ENCODE measurements at regions not wholly inside any gene's neighbourhood (a gene's known extent, or its start where the extent isn't known, plus 50 kb on each side); places are given as distances from the start of the nearest gene placed in this dataset.
"Not testable (repeated sequence)": the region's sequence is repeated elsewhere in the genome, so short reads cannot be mapped to it uniquely, and the experiment has no call there.

GRCh38 chr4:33453436-33453835, 2733.3 kb downstream of the PCDH7 start:
- DNase-seq = no peak

DNA sequence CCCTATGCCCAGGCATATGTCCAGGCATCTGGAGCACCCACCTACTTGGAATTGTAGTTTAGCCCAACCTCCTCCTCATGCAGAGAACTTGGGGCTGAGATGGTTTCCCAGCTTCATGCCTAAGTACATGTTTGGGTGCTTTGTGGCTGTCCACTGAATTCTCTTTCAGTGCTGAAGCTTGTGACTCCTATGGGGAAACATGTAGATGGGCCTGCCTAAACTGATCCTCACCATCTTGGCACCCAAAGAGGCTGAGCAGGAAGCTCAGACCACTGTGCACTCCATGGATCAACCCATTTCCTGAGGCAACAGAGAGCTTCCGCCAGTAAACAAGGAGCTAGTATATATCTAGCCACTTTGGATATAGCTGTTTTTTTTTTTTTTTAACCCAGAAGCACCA, 2733.7 kb downstream of the PCDH7 start:
- DNase-seq = no peak

- no peak for DNase-seq
Observed at GRCh38 chr4:33465565-33465964, 2745.4 kb downstream of the PCDH7 start.

DNA sequence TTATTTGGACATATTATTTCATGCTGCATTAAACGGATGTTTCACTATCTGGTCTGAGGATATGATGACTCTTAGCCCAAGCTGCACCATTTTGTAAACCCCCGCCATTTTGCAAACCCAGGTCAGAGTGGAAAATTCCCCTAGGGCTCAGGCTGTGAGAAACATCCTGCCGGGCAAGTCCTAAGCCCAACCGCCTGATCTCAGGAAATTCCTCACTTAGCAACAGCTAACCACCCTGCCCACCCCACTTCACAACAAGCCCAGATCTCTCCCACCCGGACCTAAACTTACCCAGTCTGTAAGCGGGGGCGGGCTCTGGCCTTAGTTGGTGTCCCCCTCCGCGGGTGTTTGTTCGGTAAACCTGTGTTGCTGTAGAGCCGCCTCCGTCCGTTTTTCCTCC, 2747.1 kb downstream of the PCDH7 start:
- no peak for DNase-seq

DNA sequence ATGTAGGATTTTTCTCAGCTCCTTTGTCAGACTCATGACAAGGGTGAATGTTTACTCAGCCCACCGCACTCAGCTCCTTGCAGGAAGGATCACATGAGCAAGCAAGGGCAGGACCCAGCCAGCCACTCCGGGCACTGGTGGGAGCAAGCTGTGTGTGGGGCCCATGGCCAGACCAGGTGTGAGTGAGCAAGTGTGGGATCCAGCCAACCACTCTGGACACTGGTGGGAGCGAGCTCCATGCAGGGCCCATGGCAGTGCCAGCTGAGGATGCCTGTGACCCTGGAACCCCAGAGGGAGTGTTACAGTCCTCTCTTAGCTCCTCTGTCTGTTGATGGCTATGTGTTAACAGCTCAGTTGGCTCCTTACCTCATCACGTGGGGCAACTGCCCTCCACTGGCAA, 2750.6 kb downstream of the PCDH7 start:
- no peak for DNase-seq

DNA sequence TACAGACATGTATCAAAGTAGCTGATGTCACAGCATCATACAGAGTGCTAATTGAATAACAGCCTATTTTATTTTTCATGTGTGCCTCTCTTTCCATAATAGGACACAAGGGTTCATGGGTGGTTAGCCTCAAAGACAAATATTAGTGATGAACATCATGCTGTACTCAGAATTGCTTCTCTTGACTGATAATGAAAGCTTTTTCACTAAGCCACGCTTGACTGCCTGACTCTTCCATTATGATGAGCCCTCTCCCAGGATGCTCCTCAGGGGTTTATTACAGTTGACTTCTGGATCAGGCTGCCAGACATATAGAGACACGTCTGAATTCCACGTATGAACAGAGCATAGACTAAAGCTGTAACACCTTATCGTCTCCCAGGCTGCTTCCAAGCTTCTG, 2757.5 kb downstream of the PCDH7 start:
- no peak for DNase-seq

- no peak for DNase-seq
Observed at GRCh38 chr4:33482773-33483172, 2761.5 kb downstream of the ARAP2 start.

- no peak for DNase-seq
Observed at GRCh38 chr4:33485111-33485510, 2759.2 kb downstream of the ARAP2 start.

DNA sequence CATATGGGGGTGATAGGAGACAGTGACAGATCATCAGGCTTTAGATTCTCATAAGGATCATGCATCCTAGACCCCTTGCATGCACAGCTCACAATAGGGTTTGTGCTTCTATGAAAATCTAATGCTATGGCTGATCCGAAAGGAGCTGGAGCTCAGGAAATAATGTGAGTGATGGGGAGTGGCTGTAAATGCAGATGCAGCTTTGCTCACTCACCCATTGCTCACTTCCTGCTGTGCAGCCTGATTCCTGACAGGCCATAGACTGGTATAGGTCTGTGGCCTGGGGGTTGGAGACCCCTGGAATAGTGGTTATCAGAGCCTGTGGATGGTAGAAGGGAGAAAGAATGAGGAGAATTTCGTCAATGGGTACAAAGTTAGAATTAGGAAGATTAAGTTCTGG, 2751.1 kb downstream of the ARAP2 start:
- DNase-seq = no peak

- DNase-seq = no peak
Observed at GRCh38 chr4:33494150-33494549, 2750.2 kb downstream of the ARAP2 start.

DNA sequence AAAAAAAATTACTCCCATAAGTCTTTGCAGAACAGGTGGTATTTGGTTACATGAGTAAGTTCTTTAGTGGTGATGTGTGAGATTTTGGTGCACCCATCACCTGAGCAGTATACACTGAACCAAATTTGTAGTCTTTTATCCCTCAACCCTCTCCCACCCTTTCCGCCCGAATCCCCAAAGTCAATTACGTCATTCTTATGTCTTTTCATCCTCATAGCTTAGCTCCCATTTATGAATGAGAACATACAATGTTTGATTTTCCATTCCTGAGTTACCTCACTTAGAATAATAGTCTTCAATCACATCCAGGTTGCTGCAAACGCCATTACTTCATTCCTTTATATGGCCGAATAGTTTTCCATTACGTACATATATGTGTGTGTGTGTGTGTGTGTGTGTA, 2742.7 kb downstream of the ARAP2 start:
- not testable (repeated sequence) for DNase-seq

GRCh38 chr4:33512397-33512796, 2731.9 kb downstream of the ARAP2 start:
- no peak for DNase-seq

GRCh38 chr4:33518856-33519255, 2725.5 kb downstream of the ARAP2 start:
- no peak for DNase-seq

DNA sequence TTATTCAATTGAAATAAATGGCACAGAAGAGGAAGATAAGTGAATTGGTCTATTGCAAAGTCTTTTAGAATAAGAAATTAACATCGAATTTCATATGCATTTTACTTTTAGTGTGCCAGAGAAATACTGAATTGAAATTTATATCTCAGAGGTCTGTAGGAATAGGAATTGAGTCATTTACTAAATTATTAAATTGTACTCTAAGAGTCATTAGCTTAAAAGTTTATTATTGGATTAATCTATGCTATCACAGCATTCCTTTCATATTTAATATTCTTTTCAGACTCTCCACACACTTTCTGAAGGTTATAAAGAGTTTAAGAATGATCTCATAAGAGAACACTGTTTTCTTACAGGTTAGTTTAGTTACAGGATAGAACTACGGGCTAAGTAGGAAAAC, 2711.5 kb downstream of the ARAP2 start:
- DNase-seq = no peak

- no peak for DNase-seq
Observed at GRCh38 chr4:33536898-33537297, 2707.4 kb downstream of the ARAP2 start.

GRCh38 chr4:33537527-33537926, 2706.8 kb downstream of the ARAP2 start:
- DNase-seq = no peak

GRCh38 chr4:33543941-33544450, 2700.3 kb downstream of the ARAP2 start:
- DNase-seq = no peak

DNA sequence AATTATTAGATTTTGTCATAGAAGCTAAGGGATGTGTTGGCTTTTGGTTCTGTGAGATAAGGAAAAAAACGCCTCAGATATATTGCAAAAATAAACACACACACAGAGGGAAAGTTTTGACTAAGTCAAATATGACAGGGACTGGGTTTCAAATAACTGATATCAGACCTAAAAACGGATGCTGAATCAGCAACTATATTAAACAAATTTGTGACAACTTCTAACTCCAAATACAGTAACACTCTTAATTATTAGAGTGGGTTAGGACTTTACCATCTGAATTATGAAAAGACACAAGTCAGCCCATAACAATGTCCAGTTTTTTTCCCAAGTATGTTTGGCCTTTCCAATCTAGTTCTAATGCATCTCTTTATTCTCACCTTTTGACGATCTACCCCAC, 2693.1 kb downstream of the ARAP2 start:
- DNase-seq = no peak

- DNase-seq = no peak
Observed at GRCh38 chr4:33561259-33561658, 2683.1 kb downstream of the ARAP2 start.

- DNase-seq = no peak
Observed at GRCh38 chr4:33566649-33567048, 2677.7 kb downstream of the ARAP2 start.

DNA sequence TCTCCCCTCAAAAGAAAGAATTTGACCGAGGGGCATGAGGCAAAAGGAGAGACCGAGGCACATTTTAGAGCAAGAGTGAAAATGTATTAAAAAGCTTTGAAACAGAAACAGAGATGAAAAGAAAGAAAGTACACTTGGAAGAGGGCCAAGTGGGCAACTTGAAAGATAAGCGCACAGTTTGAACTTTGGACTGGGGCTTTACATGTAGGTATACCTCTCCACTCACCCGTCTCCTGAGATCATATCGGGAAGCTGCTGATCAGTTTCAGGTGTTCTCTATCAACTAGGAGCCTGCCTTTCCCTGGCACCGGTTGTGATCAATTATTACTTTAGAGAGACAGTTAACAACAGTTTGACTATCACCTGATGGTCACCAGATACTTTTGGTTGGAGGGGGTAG, 2666.5 kb downstream of the ARAP2 start:
- no peak for DNase-seq

DNA sequence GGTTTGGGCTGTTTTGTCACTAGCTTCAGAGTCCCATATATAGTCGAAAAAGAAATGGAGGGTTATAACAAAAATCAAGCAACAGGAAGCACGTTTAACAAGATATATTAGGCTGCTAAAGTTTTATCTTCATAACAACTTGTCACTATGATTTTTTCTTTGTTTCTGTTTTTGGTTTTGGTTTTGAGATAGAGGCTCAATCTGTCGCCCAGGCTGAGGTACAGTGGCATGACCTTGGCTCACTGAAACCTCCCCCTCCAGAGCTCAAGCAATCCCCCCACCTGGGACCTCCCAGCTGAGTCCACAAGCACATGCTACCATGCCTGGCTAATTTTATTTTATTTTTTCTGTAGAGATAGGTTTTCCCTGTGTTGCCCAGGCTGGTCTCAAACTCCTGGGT, 2664.4 kb downstream of the ARAP2 start:
- no peak for DNase-seq

DNA sequence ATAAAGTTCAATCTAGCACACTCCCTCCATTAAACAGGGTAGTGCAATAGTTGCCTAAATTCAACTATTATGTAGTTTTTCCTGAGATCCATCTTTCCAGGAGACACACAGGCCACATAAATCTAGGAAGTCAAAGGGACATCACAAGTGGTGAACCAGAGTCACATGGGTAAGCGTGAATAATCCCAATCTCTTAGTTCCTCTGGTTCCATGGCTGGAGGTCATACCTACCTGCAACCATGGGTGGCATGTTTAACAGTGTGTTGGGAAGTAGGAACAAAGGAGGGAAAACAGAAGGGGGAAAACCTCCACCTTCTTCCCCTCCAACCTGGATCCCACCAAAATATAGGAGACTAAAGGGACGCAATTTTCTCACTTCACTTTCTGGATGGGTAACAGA, 2651.6 kb downstream of the ARAP2 start:
- DNase-seq = no peak

GRCh38 chr4:33606951-33607350, 2637.4 kb downstream of the ARAP2 start:
- no peak for DNase-seq

DNA sequence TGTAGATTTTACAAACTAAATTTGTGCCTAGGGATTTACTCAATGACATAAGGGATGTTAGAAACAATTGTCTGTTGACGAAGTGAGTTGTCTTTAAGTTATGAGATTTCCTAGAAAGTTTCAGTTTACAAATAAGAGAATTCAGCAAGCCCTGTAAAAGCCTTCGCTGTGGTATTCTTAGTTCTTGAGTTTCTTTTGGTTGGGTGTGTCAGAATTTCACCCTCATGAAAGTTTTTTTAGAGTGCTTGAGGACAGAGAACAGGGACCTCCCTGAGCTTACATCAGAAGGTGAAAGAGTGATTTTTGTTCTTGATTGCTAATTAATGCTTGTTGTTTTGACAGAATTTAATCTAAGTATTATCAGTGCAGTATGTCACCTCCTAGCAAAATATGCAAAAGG, 2628.2 kb downstream of the ARAP2 start:
- DNase-seq = no peak

- no peak for DNase-seq
Observed at GRCh38 chr4:33625748-33626147, 2618.6 kb downstream of the ARAP2 start.
